ENCODE measurements at regions not wholly inside any gene's neighbourhood (a gene's known extent, or its start where the extent isn't known, plus 50 kb on each side); places are given as distances from the start of the nearest gene placed in this dataset.
"Not testable (repeated sequence)": the region's sequence is repeated elsewhere in the genome, so short reads cannot be mapped to it uniquely, and the experiment has no call there.

DNA sequence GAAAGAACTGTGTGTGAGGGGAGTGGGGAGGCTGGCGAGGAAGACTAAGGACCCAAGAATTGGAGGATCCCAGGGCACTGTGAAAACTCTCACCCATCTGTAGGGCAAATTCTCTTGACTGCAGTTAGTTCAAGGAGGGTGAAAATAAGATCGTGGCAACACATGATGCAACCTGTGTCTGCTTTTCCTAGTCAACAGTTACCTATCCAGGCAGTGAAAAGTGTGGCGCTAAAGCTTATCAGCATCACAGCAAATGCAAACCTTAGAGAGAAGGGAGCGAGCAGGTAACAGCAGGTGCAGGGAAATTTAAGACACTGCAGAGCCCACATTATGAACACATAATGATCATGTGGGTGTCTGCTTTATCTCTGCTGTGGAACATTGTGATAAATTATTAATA is 97.7 kb upstream of the SGK1 start:
- DNase-seq, result no peak

- no peak for DNase-seq
Measured at GRCh38 chr6:134415194-134415593, 97.3 kb upstream of the SGK1 start.

GRCh38 chr6:134414793-134415192 is 96.9 kb upstream of the SGK1 start:
- DNase-seq, result no peak

- no peak for DNase-seq
Measured at GRCh38 chr6:134413241-134413643, 95.3 kb upstream of the SGK1 start.

DNA sequence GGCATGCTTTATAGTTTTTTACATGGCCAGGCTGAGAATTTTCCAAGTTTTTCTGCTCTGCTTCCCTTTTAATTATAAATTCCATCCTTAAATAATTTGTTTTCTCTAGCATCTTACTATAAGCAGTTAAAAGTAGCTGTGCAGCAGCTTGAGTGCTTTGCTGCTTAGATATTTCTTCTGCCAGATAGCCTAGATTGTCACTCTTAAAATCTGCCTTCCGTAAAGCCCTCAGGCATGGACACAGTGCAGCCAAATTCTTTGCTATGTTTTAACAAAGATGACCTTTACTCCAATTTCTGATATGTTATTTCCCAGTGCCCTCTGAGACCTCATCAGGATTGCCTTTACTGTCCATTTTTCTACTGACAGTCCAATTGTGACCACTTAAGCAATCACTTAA is 92.6 kb upstream of the SGK1 start:
- no peak for DNase-seq

DNA sequence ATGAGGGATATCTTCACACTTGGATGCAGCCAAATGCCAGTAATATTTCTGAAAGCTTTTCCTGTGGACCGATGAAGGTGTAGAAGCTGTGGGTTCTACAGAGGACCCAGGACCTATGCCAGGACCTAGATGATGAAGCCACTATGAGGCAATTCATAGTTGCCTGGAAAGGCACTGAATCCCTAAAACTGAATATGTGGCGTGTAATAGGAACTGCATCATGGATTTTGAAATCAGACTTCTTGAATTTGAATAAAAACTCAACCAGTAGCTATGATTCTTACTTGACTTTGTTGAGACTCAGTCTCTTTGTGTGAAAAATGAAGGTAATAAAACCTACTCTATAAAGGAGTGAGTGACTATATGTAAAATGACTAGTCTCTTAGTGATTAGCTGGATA is 89.9 kb upstream of the SGK1 start:
- no peak for DNase-seq

DNA sequence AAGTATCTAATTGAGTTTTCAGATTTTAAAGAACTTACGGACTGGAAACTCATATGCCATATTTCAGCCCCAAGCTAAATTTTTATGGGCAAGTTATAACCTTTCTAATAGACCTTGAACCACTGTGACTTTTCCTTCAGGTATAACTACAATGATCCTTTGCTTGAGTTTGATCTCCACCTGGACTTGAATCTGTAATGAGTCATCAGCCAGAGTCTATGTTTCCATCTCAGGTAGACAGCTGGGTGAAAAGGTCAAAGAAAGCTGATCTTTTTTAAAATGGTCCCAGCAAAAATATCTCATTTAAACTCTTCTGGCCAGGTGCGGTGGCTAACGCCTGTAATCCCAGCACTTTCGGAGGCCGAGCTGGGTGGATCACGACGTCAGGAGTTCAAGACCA is 88.4 kb upstream of the SGK1 start:
- DNase-seq, result no peak

- no peak for DNase-seq
Measured at GRCh38 chr6:134405386-134406087, 87.6 kb upstream of the SGK1 start.

DNA sequence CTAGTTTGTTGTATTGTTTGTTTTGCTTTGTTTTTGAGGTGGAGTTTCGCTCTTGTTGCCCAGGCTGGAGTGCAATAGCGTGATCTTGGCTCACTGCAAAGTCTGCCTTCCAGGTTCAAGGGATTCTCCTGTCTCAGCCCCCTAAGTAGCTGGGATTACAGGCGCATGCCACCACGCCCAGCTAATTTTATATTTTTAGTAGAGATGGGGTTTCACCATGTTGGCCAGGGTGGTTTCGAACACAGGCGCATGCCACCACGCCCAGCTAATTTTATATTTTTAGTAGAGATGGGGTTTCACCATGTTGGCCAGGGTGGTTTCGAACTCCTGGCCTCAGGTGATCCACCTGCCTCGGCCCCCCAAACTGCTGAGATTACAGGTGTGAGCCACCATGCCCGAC is 85.4 kb upstream of the SGK1 start:
- not testable (repeated sequence) for DNase-seq

DNA sequence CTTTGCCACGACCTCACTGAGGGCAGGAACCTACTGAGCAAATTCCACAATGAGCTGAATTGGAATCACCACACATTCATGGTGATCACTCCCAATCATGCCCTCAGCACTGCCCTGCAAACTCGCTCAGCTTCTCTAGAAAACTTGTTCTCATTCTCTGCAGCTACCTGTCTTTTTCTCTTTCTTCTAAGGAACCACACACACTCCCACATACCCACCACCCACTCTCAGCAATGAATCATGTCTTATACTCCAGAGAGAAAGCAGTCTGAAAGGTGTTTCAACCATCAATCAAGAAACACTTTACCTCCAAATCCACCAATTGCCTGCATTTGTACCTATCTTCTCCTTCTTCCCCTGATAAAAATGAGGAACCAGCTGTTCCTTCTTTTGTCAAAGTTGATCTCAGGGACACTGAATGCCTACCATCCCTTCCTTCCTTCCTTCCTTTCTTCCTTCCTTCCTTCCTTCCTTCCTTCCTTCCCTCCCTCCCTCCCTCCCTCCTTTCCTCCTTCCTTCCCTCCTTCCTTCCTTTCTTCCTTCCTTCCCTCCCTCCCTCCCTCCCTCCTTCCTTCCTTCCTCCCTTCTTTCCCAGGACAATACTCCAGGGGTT is 84.6 kb upstream of the SGK1 start:
- DNase-seq, result no peak

GRCh38 chr6:134400941-134401340 is 83.0 kb upstream of the SGK1 start:
- no peak for DNase-seq

GRCh38 chr6:134398453-134398852 is 80.5 kb upstream of the SGK1 start:
- DNase-seq, result no peak

DNA sequence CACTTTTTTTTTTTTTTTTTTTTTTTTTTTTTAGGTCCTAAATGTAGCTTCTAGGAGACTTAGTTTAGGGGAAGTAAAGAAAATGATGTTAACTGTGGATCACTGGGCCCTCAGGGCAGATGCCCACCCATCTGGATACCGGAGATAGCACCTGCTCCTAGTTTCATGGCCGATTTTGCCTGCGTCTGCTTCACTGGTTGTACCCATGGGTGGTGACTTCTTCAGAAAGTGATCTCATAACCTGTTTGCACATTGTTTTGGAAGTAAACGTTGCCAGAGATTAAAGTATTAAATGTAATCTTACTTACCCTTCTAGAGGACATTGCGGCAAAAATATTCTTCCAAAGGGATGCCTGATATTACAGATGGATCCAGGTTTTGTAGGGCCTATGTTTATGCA is 79.8 kb upstream of the SGK1 start:
- DNase-seq, result no peak

DNA sequence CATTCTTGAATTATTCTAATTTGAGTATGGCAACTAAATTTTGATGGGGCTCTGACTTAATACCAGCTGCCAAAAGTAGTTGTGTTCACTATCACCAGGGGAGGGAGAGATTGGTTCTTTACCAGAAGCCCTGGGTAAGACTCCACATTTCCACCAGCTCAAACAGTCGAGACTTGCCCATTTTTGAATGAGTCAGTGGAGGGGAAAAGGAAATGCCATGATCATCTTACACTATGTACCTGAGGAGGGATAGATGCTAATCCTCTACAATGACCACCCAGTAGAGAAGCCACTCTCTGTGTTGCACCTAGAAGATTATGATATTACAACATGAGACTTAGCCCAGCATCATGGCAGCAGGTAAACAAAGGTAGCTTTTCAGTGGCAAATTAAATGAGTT is 77.0 kb upstream of the SGK1 start:
- no peak for DNase-seq

DNA sequence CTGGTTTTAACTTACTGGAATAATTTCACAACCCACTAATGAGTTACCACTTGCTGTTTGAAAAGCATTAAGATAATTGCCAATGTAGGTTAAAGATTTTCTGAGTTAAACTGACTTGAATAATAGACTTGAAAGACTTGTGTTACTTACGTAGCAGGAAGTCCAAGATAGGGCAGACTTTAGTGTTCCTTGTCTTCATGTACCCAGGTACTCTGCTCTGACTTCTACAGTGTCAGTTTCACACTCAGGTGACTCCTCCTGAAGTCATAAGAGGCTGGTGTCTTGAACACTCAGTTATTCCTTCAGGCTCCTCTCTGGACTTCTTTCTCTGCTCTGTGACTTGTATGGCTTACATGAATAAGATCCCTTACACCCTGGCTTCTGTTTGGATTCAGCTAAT is 76.3 kb upstream of the SGK1 start:
- no peak for DNase-seq

- no peak for DNase-seq
Measured at GRCh38 chr6:134391205-134391604, 73.3 kb upstream of the SGK1 start.

DNA sequence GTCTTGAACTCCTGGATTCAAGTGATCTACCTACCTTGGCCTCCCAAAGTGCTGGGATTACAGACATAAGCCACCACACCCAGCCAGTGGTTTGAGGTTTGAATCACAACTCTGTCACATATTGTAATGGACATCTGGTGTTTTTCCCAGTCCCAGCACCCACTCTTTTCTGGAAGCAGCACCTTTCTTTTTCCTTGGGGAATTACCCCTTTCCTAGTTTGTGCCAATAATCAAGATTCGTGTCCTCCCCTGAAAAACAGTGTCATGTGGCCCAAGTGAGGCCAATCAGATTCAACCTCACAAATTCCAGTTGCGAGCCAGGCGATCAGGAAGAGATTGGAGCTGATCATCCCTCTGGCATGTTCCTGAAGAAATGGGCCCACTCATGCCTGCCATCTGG is 71.7 kb upstream of the SGK1 start:
- no peak for DNase-seq

GRCh38 chr6:134389129-134389528 is 71.2 kb upstream of the SGK1 start:
- DNase-seq, result no peak

DNA sequence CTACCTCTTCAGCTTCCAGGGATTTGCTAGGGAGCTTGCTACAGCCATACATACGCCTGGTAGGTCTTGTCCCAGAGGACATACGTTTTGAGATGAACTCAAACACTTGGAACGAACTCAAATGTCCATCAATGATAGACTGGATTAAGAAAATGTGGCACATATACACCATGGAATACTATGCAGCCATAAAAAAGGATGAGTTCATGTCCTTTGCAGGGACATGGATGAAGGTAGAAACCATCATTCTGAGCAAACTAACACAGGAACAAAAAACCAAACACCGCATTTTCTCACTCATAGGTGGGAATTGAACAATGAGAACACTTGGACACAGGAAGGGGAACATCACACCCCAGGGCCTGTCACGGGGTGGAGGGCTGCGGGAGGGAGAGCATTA is 68.6 kb upstream of the SGK1 start:
- not testable (repeated sequence) for DNase-seq

DNA sequence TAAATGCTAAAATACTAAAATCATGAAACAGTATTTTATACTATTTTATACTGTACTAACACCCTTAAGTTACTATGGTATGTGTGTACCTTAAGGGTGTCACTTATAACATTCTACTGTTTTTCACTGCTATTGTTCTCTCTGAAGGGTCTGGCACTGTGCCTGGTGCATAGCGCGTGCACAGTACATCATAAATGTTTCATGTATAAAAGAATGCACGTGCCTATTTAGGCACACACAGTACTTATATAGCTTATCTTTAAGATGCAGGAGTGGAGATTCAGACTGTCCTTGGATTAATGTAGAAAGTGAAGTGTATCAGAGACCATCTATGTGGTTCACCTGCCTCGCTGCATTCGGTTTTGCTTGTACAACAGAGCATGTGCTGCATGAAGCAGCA is 64.0 kb upstream of the SGK1 start:
- DNase-seq, result no peak

GRCh38 chr6:134379599-134379998 is 61.7 kb upstream of the SGK1 start:
- no peak for DNase-seq

DNA sequence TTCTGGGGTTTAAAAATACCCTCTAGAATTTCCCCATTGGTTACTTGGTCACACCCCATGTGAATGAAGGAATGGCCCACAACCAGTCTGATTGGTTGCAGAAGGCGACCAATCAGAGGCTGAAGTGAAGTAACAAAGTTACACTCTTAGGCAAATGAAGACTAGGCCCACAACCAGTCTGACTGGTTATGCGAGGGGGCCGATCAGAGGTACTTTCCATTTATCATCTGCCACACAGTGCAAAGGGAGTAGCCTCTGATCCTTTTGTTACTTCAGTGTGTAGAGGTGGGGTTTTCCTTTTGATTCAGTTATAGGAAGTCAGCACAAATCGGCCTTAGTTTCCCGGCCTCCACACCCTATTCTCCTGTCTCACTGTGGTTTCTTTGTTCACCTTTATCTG is 61.2 kb upstream of the SGK1 start:
- DNase-seq, result no peak

- no peak for DNase-seq
Measured at GRCh38 chr6:134378426-134378825, 60.5 kb upstream of the SGK1 start.

GRCh38 chr6:134376785-134377184 is 58.9 kb upstream of the SGK1 start:
- no peak for DNase-seq

- no peak for DNase-seq
Measured at GRCh38 chr6:134375220-134375580, 57.3 kb upstream of the SGK1 start.

Measured in activated CD4-positive, alpha-beta T cell treated with anti-CD3 and anti-CD28 coated beads for 1 hour (primary cell).